HS-5 (cell line): ENCODE measurements at regions not wholly inside any gene's neighbourhood (a gene's known extent, or its start where the extent isn't known, plus 50 kb on each side); places are given as distances from the start of the nearest gene placed in this dataset.
"Not testable (repeated sequence)": the region's sequence is repeated elsewhere in the genome, so short reads cannot be mapped to it uniquely, and the experiment has no call there.

ENCODE experiments used
- DNase-seq: peaks from one replicate; pipeline ENCODE4 v3.0.0-alpha.2; 2012; ENCODE audit warnings: low read depth

DNA sequence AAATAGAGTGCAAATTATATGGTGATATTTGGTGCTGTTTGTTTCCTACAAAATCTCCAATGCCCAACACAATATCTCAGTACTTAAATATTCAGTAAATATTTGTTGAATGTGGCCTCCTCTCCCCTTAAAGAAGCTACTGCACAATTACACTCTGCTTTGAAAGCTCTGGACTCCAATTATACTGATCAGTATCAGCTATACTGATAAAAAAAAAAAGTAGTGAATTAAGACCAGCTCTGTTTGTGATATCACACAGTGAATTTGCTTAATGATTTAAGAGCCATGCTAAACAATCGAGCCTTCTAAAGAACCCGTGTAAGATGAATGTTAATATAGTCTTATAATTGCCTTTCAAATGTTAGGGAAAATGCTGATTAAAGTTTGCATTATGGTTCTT is 543.2 kb upstream of the API5 start:
- no peak for DNase-seq

GRCh38 chr11:42770444-42771065 is 541.2 kb upstream of the API5 start:
- no peak for DNase-seq

GRCh38 chr11:42772886-42773285 is 538.9 kb upstream of the API5 start:
- DNase-seq, result no peak

DNA sequence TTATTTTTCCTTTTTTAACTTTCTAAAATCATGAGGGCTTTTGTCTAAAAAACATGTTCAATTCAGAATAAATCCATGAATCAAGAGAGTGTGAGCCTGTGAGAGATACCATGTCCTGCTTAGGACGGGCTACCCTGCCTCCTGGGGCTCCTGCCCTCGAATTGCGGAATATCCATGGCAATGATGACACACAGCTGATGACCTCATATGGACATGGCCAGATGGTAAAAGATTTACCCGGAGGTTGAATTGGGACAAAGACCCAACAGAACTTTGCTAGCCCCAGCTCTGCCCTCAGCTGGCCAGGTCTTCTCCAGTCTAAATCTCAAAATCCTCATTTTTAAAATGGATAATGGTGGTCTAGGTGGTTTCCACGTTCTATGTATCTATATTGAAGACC is 538.1 kb upstream of the API5 start:
- DNase-seq, result no peak

DNA sequence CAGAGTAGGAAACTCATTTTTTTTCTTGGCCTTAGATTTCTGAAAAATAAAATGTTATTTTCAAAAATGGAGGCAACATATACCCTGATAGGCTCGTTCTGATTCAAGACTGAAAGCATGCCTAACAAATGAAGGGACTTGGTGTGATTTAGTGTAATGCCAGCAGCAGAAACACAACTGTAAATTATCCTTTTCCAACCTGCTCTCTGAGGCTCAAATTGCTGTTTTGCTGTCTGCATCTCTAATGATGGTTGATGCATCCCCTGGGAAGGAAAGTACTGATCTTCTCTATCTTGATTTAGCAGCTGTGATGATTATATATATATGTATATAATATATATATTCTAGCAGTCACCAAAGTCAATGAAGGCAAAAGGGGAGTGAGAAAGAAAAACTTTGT is 537.2 kb upstream of the API5 start:
- DNase-seq, result no peak

- DNase-seq, result no peak
Observed at GRCh38 chr11:42777776-42778175, 534.0 kb upstream of the API5 start.

- DNase-seq, result no peak
Observed at GRCh38 chr11:42778193-42778592, 533.6 kb upstream of the API5 start.

GRCh38 chr11:42779555-42779954 is 532.2 kb upstream of the API5 start:
- DNase-seq, result no peak

- no peak for DNase-seq
Observed at GRCh38 chr11:42786981-42787380, 524.8 kb upstream of the API5 start.

GRCh38 chr11:42795483-42795882 is 516.3 kb upstream of the API5 start:
- DNase-seq, result not testable (repeated sequence)

DNA sequence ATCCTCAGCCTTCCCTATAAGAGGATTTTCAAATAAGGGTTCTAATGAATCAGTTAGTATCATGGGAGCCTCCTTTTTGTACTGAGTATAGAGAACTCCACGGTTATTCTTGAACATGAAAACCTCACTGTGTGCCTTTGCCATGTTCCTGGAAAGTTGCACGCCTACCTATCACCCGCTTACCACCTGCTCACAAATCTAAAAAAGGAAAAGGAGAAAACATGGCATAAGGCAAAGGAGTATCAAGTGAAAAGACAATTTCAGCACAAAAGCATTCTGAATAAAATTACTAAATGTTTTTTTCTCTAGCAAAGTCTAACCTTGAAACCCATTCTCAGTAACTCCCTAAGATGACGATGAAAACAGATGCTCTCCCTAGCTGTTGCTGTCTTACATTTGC is 511.8 kb upstream of the API5 start:
- DNase-seq, result no peak

- no peak for DNase-seq
Observed at GRCh38 chr11:42802201-42802899, 509.4 kb upstream of the API5 start.

DNA sequence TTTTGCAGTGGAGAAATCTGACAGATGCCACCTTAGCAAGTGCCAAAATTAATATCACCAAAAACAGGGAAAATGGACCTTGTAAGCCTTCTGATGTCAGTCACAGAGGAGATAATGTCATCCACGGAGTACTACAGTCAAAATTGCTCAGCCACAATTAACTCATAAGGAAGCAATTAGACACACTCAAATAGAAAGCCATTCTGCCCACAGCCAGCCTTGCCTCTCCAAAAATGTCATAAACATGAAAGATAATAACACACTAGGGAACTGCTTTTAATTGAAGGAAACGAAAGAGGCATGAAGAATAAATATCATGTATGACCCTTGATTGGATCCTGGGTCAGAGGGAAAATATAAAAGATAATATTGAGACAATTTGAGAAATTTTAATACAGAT is 505.6 kb upstream of the API5 start:
- DNase-seq, result no peak

DNA sequence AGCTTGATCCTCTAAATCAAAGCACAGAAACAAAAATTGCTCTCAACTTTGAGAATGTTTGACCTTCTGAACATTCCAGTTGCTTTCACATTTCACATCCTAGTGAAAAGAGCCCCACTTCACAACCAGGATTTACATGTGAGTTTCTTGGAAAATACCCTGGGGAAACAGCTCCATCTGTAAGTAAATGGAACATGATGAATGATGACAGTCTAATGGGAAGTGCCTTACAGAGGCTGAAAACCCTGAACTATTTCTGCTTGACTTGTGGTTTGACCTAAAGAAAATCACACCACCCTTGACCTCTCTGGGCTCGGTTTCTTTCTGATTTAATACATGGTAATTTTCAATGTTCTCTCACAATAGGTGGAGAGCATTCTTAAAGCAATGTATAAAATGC is 499.4 kb upstream of the API5 start:
- no peak for DNase-seq

DNA sequence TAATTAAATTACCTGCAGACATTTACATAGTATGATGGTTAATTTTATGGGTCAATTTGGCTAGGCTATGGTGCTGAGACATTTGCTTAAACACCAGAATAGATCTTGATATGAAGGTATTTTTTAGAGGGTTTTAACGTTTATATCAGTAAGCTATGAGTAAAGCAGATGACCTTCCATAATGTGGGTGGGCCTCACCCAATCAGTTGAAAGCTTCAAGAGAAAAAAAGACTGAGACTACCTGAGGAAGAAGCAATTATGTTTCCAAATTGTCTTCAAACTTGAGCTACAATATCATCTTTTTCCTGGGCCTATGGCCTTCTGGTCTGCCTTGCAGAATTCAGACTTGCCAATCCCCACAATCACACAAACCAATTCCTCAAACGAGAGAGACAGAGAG is 498.8 kb upstream of the API5 start:
- DNase-seq, result no peak

GRCh38 chr11:42816471-42816870 is 495.3 kb upstream of the API5 start:
- no peak for DNase-seq

DNA sequence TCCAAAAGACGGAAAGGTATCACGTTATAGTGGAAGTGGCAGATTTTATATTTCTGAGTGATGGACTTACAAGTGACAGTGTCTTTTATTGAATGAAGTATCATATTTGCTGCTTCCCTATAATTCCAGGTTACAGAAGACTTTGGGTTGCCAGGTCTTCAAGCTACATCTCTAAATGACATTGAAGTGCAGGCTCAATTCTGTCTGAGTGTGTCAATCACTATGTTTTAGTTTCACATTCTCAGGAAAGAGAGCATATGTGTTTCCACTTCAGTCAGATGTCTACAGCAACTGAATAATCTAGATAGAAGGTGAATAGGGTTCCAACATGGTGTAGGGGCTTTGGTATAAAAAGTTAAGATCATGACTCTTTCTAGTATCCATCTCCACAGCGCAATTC is 492.7 kb upstream of the API5 start:
- DNase-seq, result no peak

DNA sequence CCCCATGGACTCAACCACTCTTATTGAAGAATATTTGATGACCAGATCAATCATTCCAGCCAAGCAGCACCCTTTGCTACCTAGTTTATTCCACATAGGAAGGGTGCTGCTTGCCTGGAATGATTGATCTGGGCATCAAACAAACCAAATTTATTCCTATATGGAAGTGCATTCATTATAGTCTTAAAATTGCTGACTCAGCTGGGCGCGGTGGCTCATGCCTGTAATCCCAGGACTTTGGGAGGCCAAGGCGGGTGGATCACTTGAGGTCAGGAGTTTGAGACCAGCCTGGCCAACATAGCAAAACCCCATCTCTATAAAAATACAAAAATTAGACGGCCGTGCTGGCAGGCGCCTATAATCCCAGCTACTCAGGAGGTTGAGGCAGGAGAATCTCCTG is 489.6 kb upstream of the API5 start:
- not testable (repeated sequence) for DNase-seq

- no peak for DNase-seq
Observed at GRCh38 chr11:42823546-42823945, 488.2 kb upstream of the API5 start.

- DNase-seq, result no peak
Observed at GRCh38 chr11:42824067-42824466, 487.7 kb upstream of the API5 start.

- DNase-seq, result no peak
Observed at GRCh38 chr11:42825598-42825997, 486.2 kb upstream of the API5 start.

- DNase-seq, result no peak
Observed at GRCh38 chr11:42827845-42828244, 484.0 kb upstream of the API5 start.

GRCh38 chr11:42837994-42838393 is 473.8 kb upstream of the API5 start:
- no peak for DNase-seq

DNA sequence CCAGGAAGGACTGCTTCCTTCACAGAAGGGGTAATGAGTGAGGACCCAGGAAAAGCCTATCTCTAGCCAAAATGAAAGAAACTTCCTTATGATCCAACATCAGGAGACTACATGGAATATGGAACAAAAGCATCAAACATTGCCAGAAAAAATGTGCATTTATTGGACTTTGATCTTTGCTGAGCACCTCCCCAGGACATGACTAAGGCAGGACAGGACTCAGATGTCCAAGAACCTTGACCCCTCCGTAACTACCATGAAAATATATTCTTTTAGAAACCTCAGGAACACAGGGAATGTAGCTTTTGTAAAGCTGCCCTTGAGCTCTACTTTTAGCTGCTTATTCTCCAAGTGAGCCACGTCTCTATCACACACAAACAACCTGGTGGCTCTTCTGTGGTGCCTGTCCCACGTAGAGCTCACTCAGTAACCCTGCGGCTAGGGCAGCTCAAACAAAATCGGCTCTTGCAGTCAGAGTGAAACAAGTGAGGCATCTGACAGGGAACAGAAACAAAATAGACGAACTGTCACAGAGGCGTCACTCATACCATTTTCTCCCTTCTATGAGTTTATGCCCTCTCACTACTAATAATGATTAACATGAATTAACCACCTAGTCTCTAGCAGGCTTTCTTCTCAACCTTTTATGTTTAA is 471.5 kb upstream of the API5 start:
- DNase-seq, result no peak
